HTR-8/SVneo (cell line): ENCODE measurements at regions not wholly inside any gene's neighbourhood (a gene's known extent, or its start where the extent isn't known, plus 50 kb on each side); places are given as distances from the start of the nearest gene placed in this dataset.

ENCODE experiments used
- DNase-seq: peaks from one replicate; pipeline ENCODE4 v3.0.0; 2011; ENCODE audit warnings: low spot score, mixed read lengths; ENCODE audit not compliant: insufficient read length
- FAIRE-seq: peaks from 2 replicates; lab custom pipeline; 2011; peaks lifted over from hg19 to GRCh38; lab: Jason Lieb, UNC

GRCh38 chr4:96739101-96739500 lies 899.2 kb downstream of the PDHA2 start:
- no peak for DNase-seq
- no peak for FAIRE-seq

- DNase-seq: no peak
- no peak for FAIRE-seq
These were observed 902.6 kb downstream of the PDHA2 start for GRCh38 chr4:96742332-96743014.

- FAIRE-seq (no peak), DNase-seq (no peak)
These were observed 904.8 kb downstream of the PDHA2 start for GRCh38 chr4:96744676-96745075.

GRCh38 chr4:96753216-96753615 lies 913.3 kb downstream of the PDHA2 start:
- DNase-seq (no peak), FAIRE-seq (no peak)

GRCh38 chr4:96755569-96756484 lies 915.9 kb downstream of the PDHA2 start:
- no peak for FAIRE-seq
- no peak for DNase-seq

GRCh38 chr4:96756584-96756983 lies 916.7 kb downstream of the PDHA2 start:
- no peak for FAIRE-seq
- DNase-seq: no peak

GRCh38 chr4:96763546-96763945 lies 923.7 kb downstream of the PDHA2 start:
- DNase-seq (no peak), FAIRE-seq (no peak)

GRCh38 chr4:96766359-96766758 lies 926.5 kb downstream of the PDHA2 start:
- FAIRE-seq (no peak), DNase-seq (no peak)

- FAIRE-seq (no peak), DNase-seq (no peak)
These were observed 928.1 kb downstream of the PDHA2 start for GRCh38 chr4:96767815-96768480.

- FAIRE-seq (no peak), DNase-seq (no peak)
These were observed 935.6 kb downstream of the PDHA2 start for GRCh38 chr4:96775501-96775900.

- FAIRE-seq: no peak
These were observed 937.1 kb downstream of the PDHA2 start for GRCh38 chr4:96776920-96777527.

GRCh38 chr4:96784336-96784735 lies 944.4 kb downstream of the PDHA2 start:
- no peak for FAIRE-seq
- no peak for DNase-seq

More at GRCh38 chr4:96776920-96777527, 937.1 kb downstream of the PDHA2 start:
- no peak for DNase-seq

GRCh38 chr4:96786306-96786705 lies 946.4 kb downstream of the PDHA2 start:
- DNase-seq: no peak
- FAIRE-seq: no peak

GRCh38 chr4:96787766-96788165 lies 947.9 kb downstream of the PDHA2 start:
- no peak for FAIRE-seq

GRCh38 chr4:96809563-96809962 lies 969.7 kb downstream of the PDHA2 start:
- FAIRE-seq: no peak
- no peak for DNase-seq

More at GRCh38 chr4:96787766-96788165, 947.9 kb downstream of the PDHA2 start:
- no peak for DNase-seq

GRCh38 chr4:96827086-96827485 lies 987.2 kb downstream of the PDHA2 start:
- no peak for FAIRE-seq
- DNase-seq: no peak

GRCh38 chr4:96833831-96834230 lies 993.9 kb downstream of the PDHA2 start:
- FAIRE-seq (no peak), DNase-seq (no peak)

GRCh38 chr4:96835991-96836390 lies 996.1 kb downstream of the PDHA2 start:
- no peak for FAIRE-seq
- no peak for DNase-seq

- DNase-seq: no peak
- FAIRE-seq: no peak
These were observed 999.5 kb downstream of the PDHA2 start for GRCh38 chr4:96839441-96839840.

GRCh38 chr4:96841801-96842200 lies 1001.9 kb downstream of the PDHA2 start:
- DNase-seq (no peak), FAIRE-seq (no peak)
